Body of pancreas (tissue), 4 donors: ENCODE measurements at regions not wholly inside any gene's neighbourhood (a gene's known extent, or its start where the extent isn't known, plus 50 kb on each side); places are given as distances from the start of the nearest gene placed in this dataset.

Experiments used
- CTCF ChIP-seq, 7 experiments: fragments of 450-650 bp in 4 of 7; fragments of 200-600 bp in 3 of 7; sonication (generic) in 3 of 7; IDR thresholded peaks; one replicate each; pipeline ENCODE4 v1.5.1; 2016 to 2019; ENCODE audit warnings: antibody characterized with exemption in 7 of 7
- POLR2A ChIP-seq, 3 donors: fragments of 450-650 bp; IDR thresholded peaks; one replicate each; pipeline ENCODE4 v1.6.1; 2016; ENCODE audit warnings: antibody characterized with exemption in 3 of 3, mild to moderate bottlenecking in 2 of 3

- TF ChIP-seq CTCF (IDR thresholded peaks at IDR 0.05) (no peak), POLR2A (IDR thresholded peaks at IDR 0.05) (no peak)
These were observed 187.5 kb upstream of the SALL3 start for GRCh38 chr18:78792094-78792493.
